HUES64 (cell line): ENCODE measurements at regions not wholly inside any gene's neighbourhood (a gene's known extent, or its start where the extent isn't known, plus 50 kb on each side); places are given as distances from the start of the nearest gene placed in this dataset.

Source experiments
- H3K27ac ChIP-seq: 2 replicates; pipeline ENCODE4 v1.7.0; 2013; ENCODE audit warnings: low read depth, low read length, inconsistent platforms
- H3K27me3 ChIP-seq: 2 replicates; pipeline ENCODE4 v1.6.1; 2013; ENCODE audit warnings: mild to moderate bottlenecking, low read length; ENCODE audit not compliant: insufficient read depth
- H3K36me3 ChIP-seq: 2 replicates; pipeline ENCODE4 v1.6.1; 2013; ENCODE audit warnings: mild to moderate bottlenecking, low read length; ENCODE audit not compliant: insufficient read depth
- H3K4me1 ChIP-seq: 2 replicates; pipeline ENCODE4 v1.6.1; 2013; ENCODE audit warnings: mild to moderate bottlenecking, low read length, moderate library complexity; ENCODE audit not compliant: insufficient read depth
- H3K4me3 ChIP-seq: 2 replicates; pipeline ENCODE4 v1.5.1; 2013; ENCODE audit warnings: mild to moderate bottlenecking, low read length, moderate library complexity
- H3K9ac ChIP-seq: 2 replicates; pipeline ENCODE4 v1.6.1; 2013; ENCODE audit warnings: mild to moderate bottlenecking, low read depth, low read length
- H3K9me3 ChIP-seq: 2 replicates; pipeline ENCODE4 v1.6.1; 2013; ENCODE audit warnings: low read depth, low read length; ENCODE audit not compliant: insufficient read depth
- WGBS: fragments of 150-250, 120-280 bp; methylation state at CpG from one replicate; pipeline ENCODE4 v1.1.7; 2013; ENCODE audit warnings: missing lambda C conversion rate; 5-methylcytosine and 5-hydroxymethylcytosine counted together

- H3K9me3 ChIP-seq: no peaks in the 10 kb centered on the region
- H3K4me1 ChIP-seq: peaks cover 18% of the 10 kb centered on the region
- no peaks in the 10 kb centered on the region for H3K27me3 ChIP-seq
- no peak overlapping the region for H3K9ac ChIP-seq
- WGBS: 71% methylated on average over 4 of the region's 4 CpGs
- no peak overlapping the region for H3K27ac ChIP-seq
- H3K36me3 ChIP-seq: no peaks in the 10 kb centered on the region
- no peak overlapping the region for H3K4me3 ChIP-seq
Measured at GRCh38 chr4:14446311-14446710, 556.0 kb upstream of the CPEB2 start.

GRCh38 chr4:14446904-14447303 lies 555.4 kb upstream of the CPEB2 start:
- Histone ChIP-seq H3K9me3 (no peaks in the 10 kb centered on the region), H3K4me1 (peaks cover 17% of the 10 kb centered on the region), H3K27me3 (no peaks in the 10 kb centered on the region), H3K36me3 (no peaks in the 10 kb centered on the region), H3K27ac (no peak overlapping the region), H3K4me3 (no peak overlapping the region), H3K9ac (no peak overlapping the region)
- 88% methylated on average over 5 of the region's 5 CpGs for whole genome bisulfite sequencing

- no peak overlapping the region for H3K27ac ChIP-seq
- H3K36me3 ChIP-seq: no peaks in the 10 kb centered on the region
- no peaks in the 10 kb centered on the region for H3K27me3 ChIP-seq
- H3K4me3 ChIP-seq: no peak overlapping the region
- 88% methylated on average over 2 of the region's 2 CpGs for WGBS
- no peak overlapping the region for H3K9ac ChIP-seq
- peaks cover 14% of the 10 kb centered on the region for H3K4me1 ChIP-seq
- no peaks in the 10 kb centered on the region for H3K9me3 ChIP-seq
Measured at GRCh38 chr4:14449308-14449707, 553.0 kb upstream of the CPEB2 start.

- WGBS: 90% methylated on average over 12 of the region's 12 CpGs
- Histone ChIP-seq H3K4me3 (no peak overlapping the region), H3K9ac (no peak overlapping the region), H3K27ac (no peak overlapping the region), H3K27me3 (no peaks in the 10 kb centered on the region), H3K4me1 (no peaks in the 10 kb centered on the region), H3K36me3 (no peaks in the 10 kb centered on the region), H3K9me3 (no peaks in the 10 kb centered on the region)
Measured at GRCh38 chr4:14452001-14452400, 550.3 kb upstream of the CPEB2 start.

GRCh38 chr4:14452764-14453163 lies 549.5 kb upstream of the CPEB2 start:
- 90% methylated on average over 6 of the region's 6 CpGs for WGBS
- no peak overlapping the region for H3K27ac ChIP-seq
- H3K9me3 ChIP-seq: no peaks in the 10 kb centered on the region
- no peaks in the 10 kb centered on the region for H3K27me3 ChIP-seq
- no peaks in the 10 kb centered on the region for H3K4me1 ChIP-seq
- no peak overlapping the region for H3K9ac ChIP-seq
- H3K4me3 ChIP-seq: no peak overlapping the region
- H3K36me3 ChIP-seq: no peaks in the 10 kb centered on the region

- Histone ChIP-seq H3K9ac (no peak overlapping the region), H3K4me3 (no peak overlapping the region), H3K27ac (no peak overlapping the region), H3K9me3 (no peaks in the 10 kb centered on the region), H3K27me3 (no peaks in the 10 kb centered on the region), H3K4me1 (no peaks in the 10 kb centered on the region), H3K36me3 (no peaks in the 10 kb centered on the region)
- WGBS: 98% methylated on average over 2 of the region's 2 CpGs
Measured at GRCh38 chr4:14458463-14458862, 543.8 kb upstream of the CPEB2 start.

GRCh38 chr4:14465057-14465456 lies 537.2 kb upstream of the CPEB2 start:
- Histone ChIP-seq H3K27ac (no peak overlapping the region), H3K4me3 (no peak overlapping the region), H3K4me1 (no peaks in the 10 kb centered on the region), H3K9me3 (no peaks in the 10 kb centered on the region), H3K27me3 (no peaks in the 10 kb centered on the region), H3K36me3 (no peaks in the 10 kb centered on the region), H3K9ac (no peak overlapping the region)
- WGBS: no CpG with 5 or more reads among the region's 1 CpG

- WGBS: 94% methylated on average over 3 of the region's 5 CpGs
- Histone ChIP-seq H3K4me3 (no peak overlapping the region), H3K27me3 (no peaks in the 10 kb centered on the region), H3K36me3 (no peaks in the 10 kb centered on the region), H3K27ac (no peak overlapping the region), H3K9me3 (no peaks in the 10 kb centered on the region), H3K4me1 (no peaks in the 10 kb centered on the region), H3K9ac (no peak overlapping the region)
Measured at GRCh38 chr4:14465507-14465906, 536.8 kb upstream of the CPEB2 start.

GRCh38 chr4:14478504-14478903 lies 523.8 kb upstream of the CPEB2 start:
- 95% methylated on average over 5 of the region's 5 CpGs for WGBS
- no peaks in the 10 kb centered on the region for H3K4me1 ChIP-seq

GRCh38 chr4:14496408-14496807 lies 505.9 kb upstream of the CPEB2 start:
- Histone ChIP-seq H3K4me1 (no peaks in the 10 kb centered on the region), H3K36me3 (no peaks in the 10 kb centered on the region), H3K9ac (no peak overlapping the region), H3K9me3 (no peaks in the 10 kb centered on the region), H3K27ac (no peak overlapping the region), H3K27me3 (no peaks in the 10 kb centered on the region), H3K4me3 (no peak overlapping the region)
- 96% methylated on average over 1 of the region's 1 CpG for WGBS

More at GRCh38 chr4:14478504-14478903, 523.8 kb upstream of the CPEB2 start:
- H3K27me3 ChIP-seq: no peaks in the 10 kb centered on the region
- no peaks in the 10 kb centered on the region for H3K36me3 ChIP-seq
- H3K9ac ChIP-seq: no peak overlapping the region
- no peak overlapping the region for H3K4me3 ChIP-seq
- H3K27ac ChIP-seq: no peak overlapping the region
- H3K9me3 ChIP-seq: 0 out of 2 replicates have a peak, but pooled peaks cover 6% of the 10 kb centered on the region

GRCh38 chr4:14496969-14497368 lies 505.3 kb upstream of the CPEB2 start:
- no peak overlapping the region for H3K4me3 ChIP-seq
- H3K9ac ChIP-seq: no peak overlapping the region
- no peaks in the 10 kb centered on the region for H3K27me3 ChIP-seq

GRCh38 chr4:14504162-14504561 lies 498.1 kb upstream of the CPEB2 start:
- Histone ChIP-seq H3K9ac (no peak overlapping the region), H3K27me3 (no peaks in the 10 kb centered on the region), H3K4me3 (no peak overlapping the region), H3K36me3 (no peaks in the 10 kb centered on the region), H3K27ac (no peak overlapping the region), H3K9me3 (no peaks in the 10 kb centered on the region), H3K4me1 (no peaks in the 10 kb centered on the region)
- WGBS: 91% methylated on average over 2 of the region's 2 CpGs

More at GRCh38 chr4:14496969-14497368, 505.3 kb upstream of the CPEB2 start:
- H3K4me1 ChIP-seq: no peaks in the 10 kb centered on the region
- H3K27ac ChIP-seq: no peak overlapping the region
- H3K36me3 ChIP-seq: no peaks in the 10 kb centered on the region
- no peaks in the 10 kb centered on the region for H3K9me3 ChIP-seq
